ENCODE measurements at regions not wholly inside any gene's neighbourhood (a gene's known extent, or its start where the extent isn't known, plus 50 kb on each side); places are given as distances from the start of the nearest gene placed in this dataset.

GRCh38 chr5:152542741-152543140 is 137.7 kb upstream of the NMUR2 start:
- Histone ChIP-seq H3K36me3 (no peaks in the 10 kb centered on the region), H3K4me3 (no peak overlapping the region), H3K9me3 (no peaks in the 10 kb centered on the region), H3K27me3 (no peaks in the 10 kb centered on the region), H3K4me1 (no peaks in the 10 kb centered on the region), H3K27ac (no peak overlapping the region)
- DNase-seq = no peak
- no peak for TF ChIP-seq POLR2A (IDR thresholded peaks at IDR 0.05)
- TF ChIP-seq CTCF (IDR thresholded peaks at IDR 0.05) = no peak
- TF ChIP-seq EP300 (IDR thresholded peaks at IDR 0.05; ENCODE audit: low read depth) = no peak
- TF ChIP-seq POLR2AphosphoS5 (IDR thresholded peaks at IDR 0.05) = no peak
- 0 to 11% methylated on average over 2 to 3 of the region's 3 CpGs for WGBS, 2 donors (ENCODE audit: low coverage in 1 of 2)
- intact Hi-C loops (cut with DNase I; ENCODE audit: low total_unique reads) = no loop called here
- in situ Hi-C loops (cut with MboI; ENCODE audit: low pct_ligation_motif_present in 1 of 4, low pct_unique_long_range_greater_than_20kb in 1 of 4, low sequenced_read_pairs in 3 of 4) = loop anchor here in 1 of 4 donors (25.0 kb wide), 1 partner anchor 1420 kb away; no protein-coding TSS in a partner anchor

- 59 to 83% methylated on average over 2 of the region's 2 CpGs for WGBS, 2 donors (ENCODE audit: low coverage in 1 of 2)
- intact Hi-C loops (cut with DNase I; ENCODE audit: low total_unique reads) = no loop called here
- in situ Hi-C loops (cut with MboI; ENCODE audit: low pct_ligation_motif_present in 1 of 4, low pct_unique_long_range_greater_than_20kb in 1 of 4, low sequenced_read_pairs in 3 of 4) = loop anchor here in 1 of 4 donors (25.0 kb wide), 1 partner anchor 1416 kb away; no protein-coding TSS in a partner anchor
These were observed 141.4 kb upstream of the NMUR2 start for GRCh38 chr5:152546493-152546892.

GRCh38 chr5:152547202-152547601 is 142.1 kb upstream of the NMUR2 start:
- intact Hi-C loops (cut with DNase I; ENCODE audit: low total_unique reads) (no loop called here), in situ Hi-C loops (cut with MboI; ENCODE audit: low pct_ligation_motif_present in 1 of 4, low pct_unique_long_range_greater_than_20kb in 1 of 4, low sequenced_read_pairs in 3 of 4) (loop anchor here in 1 of 4 donors (25.0 kb wide), 1 partner anchor 1415 kb away; no protein-coding TSS in a partner anchor)
- H3K9me3 ChIP-seq = no peaks in the 10 kb centered on the region
- H3K27ac ChIP-seq = no peak overlapping the region
- no peaks in the 10 kb centered on the region for H3K36me3 ChIP-seq
- H3K4me1 ChIP-seq = no peaks in the 10 kb centered on the region
- no peak for DNase-seq
- H3K27me3 ChIP-seq = no peaks in the 10 kb centered on the region
- H3K4me3 ChIP-seq = no peak overlapping the region
- WGBS, 2 donors (ENCODE audit: low coverage in 1 of 2) = 54 to 59% methylated on average over 3 to 5 of the region's 5 CpGs
- TF ChIP-seq POLR2AphosphoS5 (IDR thresholded peaks at IDR 0.05) (no peak), EP300 (IDR thresholded peaks at IDR 0.05; ENCODE audit: low read depth) (no peak), POLR2A (IDR thresholded peaks at IDR 0.05) (no peak), CTCF (IDR thresholded peaks at IDR 0.05) (no peak)

More at GRCh38 chr5:152546493-152546892, 141.4 kb upstream of the NMUR2 start:
- H3K27ac ChIP-seq = no peak overlapping the region
- TF ChIP-seq EP300 (IDR thresholded peaks at IDR 0.05; ENCODE audit: low read depth) = no peak
- no peak for TF ChIP-seq CTCF (IDR thresholded peaks at IDR 0.05)
- no peak for TF ChIP-seq POLR2A (IDR thresholded peaks at IDR 0.05)
- DNase-seq = no peak
- H3K4me1 ChIP-seq = no peaks in the 10 kb centered on the region
- no peaks in the 10 kb centered on the region for H3K27me3 ChIP-seq
- no peak overlapping the region for H3K4me3 ChIP-seq
- H3K36me3 ChIP-seq = no peaks in the 10 kb centered on the region
- H3K9me3 ChIP-seq = no peaks in the 10 kb centered on the region

GRCh38 chr5:152549709-152550108 is 144.6 kb upstream of the NMUR2 start:
- TF ChIP-seq POLR2AphosphoS5 (IDR thresholded peaks at IDR 0.05) = no peak
- no peak for TF ChIP-seq EP300 (IDR thresholded peaks at IDR 0.05; ENCODE audit: low read depth)
- TF ChIP-seq POLR2A (IDR thresholded peaks at IDR 0.05) = no peak
- no peak for TF ChIP-seq CTCF (IDR thresholded peaks at IDR 0.05)
- no peaks in the 10 kb centered on the region for H3K4me1 ChIP-seq
- H3K4me3 ChIP-seq = no peak overlapping the region
- no peaks in the 10 kb centered on the region for H3K36me3 ChIP-seq
- intact Hi-C loops (cut with DNase I; ENCODE audit: low total_unique reads) (no loop called here), in situ Hi-C loops (cut with MboI; ENCODE audit: low pct_ligation_motif_present in 1 of 4, low pct_unique_long_range_greater_than_20kb in 1 of 4, low sequenced_read_pairs in 3 of 4) (loop anchor here (10.0 to 25.0 kb wide), 5 partner anchors 588 to 1415 kb away; no protein-coding TSS in a partner anchor)
- H3K9me3 ChIP-seq = no peaks in the 10 kb centered on the region
- no peak overlapping the region for H3K27ac ChIP-seq
- no peaks in the 10 kb centered on the region for H3K27me3 ChIP-seq
- WGBS, 2 donors (ENCODE audit: low coverage in 1 of 2) = 64 to 86% methylated on average over 2 of the region's 2 CpGs
- DNase-seq = no peak
